LNCaP clone FGC (cell line): ENCODE measurements at regions not wholly inside any gene's neighbourhood (a gene's known extent, or its start where the extent isn't known, plus 50 kb on each side); places are given as distances from the start of the nearest gene placed in this dataset.
A peak's percentile ranks its signal among the peaks of the same experiment; 100 is the strongest.

ENCODE experiments used
- DNase-seq: peaks from one replicate; pipeline ENCODE4 v3.0.0-alpha.2; 2011; ENCODE audit warnings: low read depth
- H3K4me3 ChIP-seq: 2 replicates; pipeline ENCODE4 v1.5.1; 2011; ENCODE audit warnings: mild to moderate bottlenecking, low read depth, low read length, control low read depth
- TF ChIP-seq, protein P1 (sequence below): IDR thresholded peaks from 2 replicates; pipeline ENCODE4 v1.5.1; 2012; ENCODE audit warnings: mild to moderate bottlenecking; ENCODE audit not compliant: control insufficient read depth, insufficient read depth; ENCODE audit errors: extremely low read depth

- TF ChIP-seq, protein P1, sequence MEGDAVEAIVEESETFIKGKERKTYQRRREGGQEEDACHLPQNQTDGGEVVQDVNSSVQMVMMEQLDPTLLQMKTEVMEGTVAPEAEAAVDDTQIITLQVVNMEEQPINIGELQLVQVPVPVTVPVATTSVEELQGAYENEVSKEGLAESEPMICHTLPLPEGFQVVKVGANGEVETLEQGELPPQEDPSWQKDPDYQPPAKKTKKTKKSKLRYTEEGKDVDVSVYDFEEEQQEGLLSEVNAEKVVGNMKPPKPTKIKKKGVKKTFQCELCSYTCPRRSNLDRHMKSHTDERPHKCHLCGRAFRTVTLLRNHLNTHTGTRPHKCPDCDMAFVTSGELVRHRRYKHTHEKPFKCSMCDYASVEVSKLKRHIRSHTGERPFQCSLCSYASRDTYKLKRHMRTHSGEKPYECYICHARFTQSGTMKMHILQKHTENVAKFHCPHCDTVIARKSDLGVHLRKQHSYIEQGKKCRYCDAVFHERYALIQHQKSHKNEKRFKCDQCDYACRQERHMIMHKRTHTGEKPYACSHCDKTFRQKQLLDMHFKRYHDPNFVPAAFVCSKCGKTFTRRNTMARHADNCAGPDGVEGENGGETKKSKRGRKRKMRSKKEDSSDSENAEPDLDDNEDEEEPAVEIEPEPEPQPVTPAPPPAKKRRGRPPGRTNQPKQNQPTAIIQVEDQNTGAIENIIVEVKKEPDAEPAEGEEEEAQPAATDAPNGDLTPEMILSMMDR = no peak
- no peak overlapping the region for H3K4me3 ChIP-seq
- no peak for DNase-seq
Measured at GRCh38 chr3:117763561-117763960, 1054.0 kb downstream of the TUSC7 start.

GRCh38 chr3:117768581-117768980 is 1059.0 kb downstream of the TUSC7 start:
- TF ChIP-seq, protein P1 = no peak
- no peak for DNase-seq
- H3K4me3 ChIP-seq = no peak overlapping the region

- TF ChIP-seq, protein P1 = no peak
- DNase-seq = no peak
- no peak overlapping the region for H3K4me3 ChIP-seq
Measured at GRCh38 chr3:117774130-117774529, 1064.6 kb downstream of the TUSC7 start.

- TF ChIP-seq, protein P1 = no peak
- DNase-seq = no peak
- no peak overlapping the region for H3K4me3 ChIP-seq
Measured at GRCh38 chr3:117786349-117786748, 1076.8 kb downstream of the TUSC7 start.

DNA sequence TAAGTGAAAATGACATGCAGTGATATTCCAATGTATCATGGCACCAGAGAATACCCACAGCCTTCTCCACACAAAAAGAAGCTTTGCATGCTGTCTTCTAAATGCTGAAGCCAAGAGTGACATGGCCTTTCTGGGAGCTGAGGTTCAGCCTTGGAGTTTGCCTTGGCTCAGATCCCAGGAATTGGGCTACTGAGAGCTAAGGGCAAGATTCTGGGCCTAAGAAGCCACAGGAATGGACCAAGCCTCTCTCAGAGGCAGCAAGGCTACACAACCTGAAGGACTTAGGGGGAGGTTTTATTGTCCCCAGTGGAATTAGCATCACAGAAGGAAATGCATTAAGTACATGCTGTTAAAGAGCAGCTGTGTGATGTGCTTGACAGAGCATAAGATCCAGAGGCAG is 1078.5 kb downstream of the TUSC7 start:
- peak; percentile 22 for DNase-seq
- TF ChIP-seq, protein P1 = no peak
- no peak overlapping the region for H3K4me3 ChIP-seq

GRCh38 chr3:117788506-117788905 is 1078.9 kb downstream of the TUSC7 start:
- H3K4me3 ChIP-seq = no peak overlapping the region
- DNase-seq = no peak
- TF ChIP-seq, protein P1 = no peak

DNA sequence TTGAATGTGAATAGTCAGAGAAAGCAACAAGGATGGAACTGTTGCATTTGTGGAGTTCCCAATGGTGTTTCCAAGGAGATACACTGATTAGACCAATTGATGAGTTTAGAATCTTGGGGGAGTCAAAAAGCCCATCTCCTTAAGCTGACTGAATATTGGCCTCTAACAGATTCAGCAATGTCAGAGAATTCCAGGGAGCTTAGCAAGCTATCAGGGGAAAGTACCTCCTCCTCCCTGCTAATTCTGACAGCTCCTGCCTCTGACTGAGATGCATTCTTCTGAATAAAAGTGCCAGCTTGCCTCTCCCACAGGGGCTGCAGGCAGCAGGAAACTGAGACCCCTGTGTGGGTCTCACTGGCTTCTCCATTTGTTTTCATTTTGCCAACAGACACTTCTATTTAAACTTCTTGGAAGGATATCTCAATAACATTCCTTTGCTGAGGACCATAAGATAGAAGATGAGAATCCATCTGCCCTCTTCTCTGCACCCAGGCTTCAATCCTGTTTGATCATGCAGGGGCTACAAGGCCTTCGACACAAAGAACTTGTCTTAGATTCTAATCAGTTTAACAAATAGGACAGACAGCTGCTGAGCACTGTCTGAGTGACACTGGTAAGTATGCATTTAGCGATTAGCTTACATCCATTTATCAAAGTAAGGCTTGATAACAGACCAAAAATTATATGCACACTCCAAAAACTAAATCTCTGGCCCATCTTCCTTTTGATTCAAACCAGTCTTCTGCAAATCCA is 1080.8 kb downstream of the TUSC7 start:
- TF ChIP-seq, protein P1 = no peak
- DNase-seq = no peak
- H3K4me3 ChIP-seq = no peak overlapping the region
